Upper lobe of left lung (tissue), 6 donors: ENCODE measurements at regions not wholly inside any gene's neighbourhood (a gene's known extent, or its start where the extent isn't known, plus 50 kb on each side); places are given as distances from the start of the nearest gene placed in this dataset.

ENCODE experiments used
- ATAC-seq, 2 donors: fragments of 200-7000 bp; cut with Tn5 transposase; one replicate each; pipeline ENCODE4 v1.9.1; 2022; ENCODE audit warnings: mild to moderate bottlenecking in 2 of 2, moderate library complexity in 2 of 2; ENCODE audit not compliant: low FRiP score in 2 of 2
- DNase-seq, 2 donors: peaks; one replicate each; pipeline ENCODE4 v3.0.0-alpha.2; 2019 to 2020
- H3K27ac ChIP-seq, 4 donors: fragments of 200-600 bp; sonication (generic); one replicate each; pipeline ENCODE4 v1.5.1; 2016 to 2019
- H3K27me3 ChIP-seq, 4 donors: fragments of 200-600 bp; sonication (generic); one replicate each; pipeline ENCODE4 v1.5.1; 2017 to 2019
- H3K36me3 ChIP-seq, 4 donors: fragments of 200-600 bp; sonication (generic); one replicate each; pipeline ENCODE4 v1.5.1; 2016 to 2019
- H3K4me1 ChIP-seq, 4 donors: fragments of 200-600 bp; sonication (generic); one replicate each; pipeline ENCODE4 v1.5.1; 2018 to 2019
- H3K4me3 ChIP-seq, 4 donors: fragments of 200-600 bp; sonication (generic); one replicate each; pipeline ENCODE4 v1.5.1; 2017 to 2019; ENCODE audit warnings: mild to moderate bottlenecking in 2 of 4, moderate library complexity in 1 of 4
- H3K9me3 ChIP-seq, 4 donors: fragments of 200-600 bp; sonication (generic); one replicate each; pipeline ENCODE4 v1.5.1; 2018 to 2019
- EP300 ChIP-seq, 4 donors: sonication (generic); formaldehyde crosslinking; IDR thresholded peaks; one replicate each; pipeline ENCODE4 v1.5.1; 2017; ENCODE audit warnings: antibody characterized with exemption in 4 of 4, control low read depth in 2 of 4
- POLR2A ChIP-seq, 4 donors: fragments of 450-650 bp; IDR thresholded peaks; one replicate each; pipeline ENCODE4 v1.5.1; 2016 to 2017; ENCODE audit warnings: antibody characterized with exemption in 4 of 4, mild to moderate bottlenecking in 2 of 4
- POLR2AphosphoS5 ChIP-seq, 2 donors: sonication (generic); formaldehyde crosslinking; IDR thresholded peaks; one replicate each; pipeline ENCODE4 v1.5.1; 2017; ENCODE audit warnings: antibody characterized with exemption in 2 of 2
- WGBS, 2 donors: methylation state at CpG; one replicate each; pipeline ENCODE4 v1.1.5; 2017 to 2018; 5-methylcytosine and 5-hydroxymethylcytosine counted together
- TF ChIP-seq, protein P1 (sequence below), 6 experiments: fragments of 450-650 bp in 4 of 6; fragments of 200-600 bp in 2 of 6; sonication (generic) in 2 of 6; IDR thresholded peaks; one replicate each; pipeline ENCODE4 v1.5.1; 2016 to 2019; ENCODE audit warnings: antibody characterized with exemption in 6 of 6
- donor health status: DM: no; HTN: no; CAD: no; lungs with moderate emphysema.
- donor health status: DM: no; HTN: yes; CAD: no; lungs with severe emphysema.

DNA sequence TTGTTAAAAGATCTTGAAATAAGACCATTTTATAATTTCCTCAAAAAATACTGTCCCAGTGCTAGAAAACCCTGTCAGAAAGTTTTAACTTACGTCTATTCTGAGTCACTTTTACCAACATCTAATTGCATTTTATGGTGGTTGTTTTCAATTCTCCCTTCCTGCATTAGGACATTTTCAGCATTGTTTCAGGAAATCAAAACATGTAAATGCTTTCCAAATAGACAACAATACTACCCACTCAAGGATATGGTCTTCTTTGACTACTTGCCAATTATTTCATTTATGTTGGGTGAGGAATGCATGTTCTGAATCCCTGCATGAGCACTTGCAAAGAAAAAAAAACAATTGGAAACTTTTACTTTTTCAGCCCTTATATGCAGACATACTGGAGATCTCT lies 284.6 kb upstream of the PDE4D start:
- Histone ChIP-seq H3K4me3 (no peak overlapping the region), H3K27me3 (no peaks in the 10 kb centered on the region), H3K27ac (no peak overlapping the region), H3K36me3 (no peaks in the 10 kb centered on the region), H3K4me1 (no peaks in the 10 kb centered on the region), H3K9me3 (no peaks in the 10 kb centered on the region)
- 43 to 77% methylated on average over 1 of the region's 1 CpG for WGBS, 2 donors
- DNase-seq (no peak), ATAC-seq (no peak)
- no peak for TF ChIP-seq POLR2A (IDR thresholded peaks at IDR 0.05)
- TF ChIP-seq, protein P1, sequence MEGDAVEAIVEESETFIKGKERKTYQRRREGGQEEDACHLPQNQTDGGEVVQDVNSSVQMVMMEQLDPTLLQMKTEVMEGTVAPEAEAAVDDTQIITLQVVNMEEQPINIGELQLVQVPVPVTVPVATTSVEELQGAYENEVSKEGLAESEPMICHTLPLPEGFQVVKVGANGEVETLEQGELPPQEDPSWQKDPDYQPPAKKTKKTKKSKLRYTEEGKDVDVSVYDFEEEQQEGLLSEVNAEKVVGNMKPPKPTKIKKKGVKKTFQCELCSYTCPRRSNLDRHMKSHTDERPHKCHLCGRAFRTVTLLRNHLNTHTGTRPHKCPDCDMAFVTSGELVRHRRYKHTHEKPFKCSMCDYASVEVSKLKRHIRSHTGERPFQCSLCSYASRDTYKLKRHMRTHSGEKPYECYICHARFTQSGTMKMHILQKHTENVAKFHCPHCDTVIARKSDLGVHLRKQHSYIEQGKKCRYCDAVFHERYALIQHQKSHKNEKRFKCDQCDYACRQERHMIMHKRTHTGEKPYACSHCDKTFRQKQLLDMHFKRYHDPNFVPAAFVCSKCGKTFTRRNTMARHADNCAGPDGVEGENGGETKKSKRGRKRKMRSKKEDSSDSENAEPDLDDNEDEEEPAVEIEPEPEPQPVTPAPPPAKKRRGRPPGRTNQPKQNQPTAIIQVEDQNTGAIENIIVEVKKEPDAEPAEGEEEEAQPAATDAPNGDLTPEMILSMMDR (IDR thresholded peaks at IDR 0.05) = no peak
- TF ChIP-seq EP300 (IDR thresholded peaks at IDR 0.05) = no peak
- TF ChIP-seq POLR2AphosphoS5 (IDR thresholded peaks at IDR 0.05) = no peak

GRCh38 chr5:60177596-60177995 lies 284.1 kb upstream of the PDE4D start:
- DNase-seq (no peak), ATAC-seq (no peak)
- H3K9me3 ChIP-seq = no peaks in the 10 kb centered on the region
- H3K36me3 ChIP-seq = no peaks in the 10 kb centered on the region
- no peak overlapping the region for H3K27ac ChIP-seq
- no peak overlapping the region for H3K4me3 ChIP-seq
- no peaks in the 10 kb centered on the region for H3K27me3 ChIP-seq
- WGBS, 2 donors = 45 to 66% methylated on average over 4 of the region's 4 CpGs
- no peaks in the 10 kb centered on the region for H3K4me1 ChIP-seq
- TF ChIP-seq POLR2A (IDR thresholded peaks at IDR 0.05) = no peak
- TF ChIP-seq EP300 (IDR thresholded peaks at IDR 0.05) = no peak
- no peak for TF ChIP-seq POLR2AphosphoS5 (IDR thresholded peaks at IDR 0.05)
- TF ChIP-seq, protein P1 (IDR thresholded peaks at IDR 0.05) = no peak

- no peak for ATAC-seq
- TF ChIP-seq POLR2AphosphoS5 (IDR thresholded peaks at IDR 0.05) (no peak), EP300 (IDR thresholded peaks at IDR 0.05) (no peak), POLR2A (IDR thresholded peaks at IDR 0.05) (no peak)
- TF ChIP-seq, protein P1 (IDR thresholded peaks at IDR 0.05) = no peak
- DNase-seq = no peak
- Histone ChIP-seq H3K4me3 (no peak overlapping the region), H3K27me3 (no peaks in the 10 kb centered on the region), H3K27ac (no peak overlapping the region), H3K9me3 (no peaks in the 10 kb centered on the region), H3K4me1 (no peaks in the 10 kb centered on the region), H3K36me3 (no peaks in the 10 kb centered on the region)
Measured at GRCh38 chr5:60173667-60174066, 280.1 kb upstream of the PDE4D start.

DNA sequence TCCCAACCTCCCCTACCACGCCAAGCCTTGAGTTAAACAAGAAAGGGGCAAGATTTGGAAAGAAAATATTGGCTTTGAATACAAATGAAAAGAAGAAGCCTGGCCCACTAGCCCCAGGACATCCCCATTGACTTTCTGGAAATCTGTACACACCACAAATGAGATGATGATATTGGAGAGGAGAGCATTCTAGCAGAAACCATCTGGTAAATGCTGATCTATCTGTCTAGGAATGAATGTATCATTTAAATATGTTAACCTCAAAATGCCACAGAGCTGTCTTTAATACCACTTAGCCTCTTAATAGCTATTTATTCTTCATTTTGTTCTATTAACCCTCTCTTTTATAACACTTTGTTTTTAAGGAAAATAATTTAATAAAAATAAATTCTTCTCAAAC lies 270.2 kb upstream of the PDE4D start:
- H3K36me3 ChIP-seq = no peaks in the 10 kb centered on the region
- TF ChIP-seq, protein P1 (IDR thresholded peaks at IDR 0.05) = no peak
- TF ChIP-seq POLR2AphosphoS5 (IDR thresholded peaks at IDR 0.05) = no peak
- TF ChIP-seq POLR2A (IDR thresholded peaks at IDR 0.05) = no peak
- no peak overlapping the region for H3K27ac ChIP-seq
- no peak overlapping the region for H3K4me3 ChIP-seq
- DNase-seq (no peak), ATAC-seq (no peak)
- H3K9me3 ChIP-seq = no peaks in the 10 kb centered on the region
- H3K4me1 ChIP-seq = no peaks in the 10 kb centered on the region
- H3K27me3 ChIP-seq = no peaks in the 10 kb centered on the region
- 96% methylated on average over 1 of the region's 1 CpG for WGBS, 2 donors

GRCh38 chr5:60162441-60162840 lies 268.9 kb upstream of the PDE4D start:
- WGBS, 2 donors = 71 to 76% methylated on average over 1 of the region's 1 CpG
- ATAC-seq = no peak
- H3K9me3 ChIP-seq = no peaks in the 10 kb centered on the region
- no peak overlapping the region for H3K4me3 ChIP-seq
- TF ChIP-seq POLR2A (IDR thresholded peaks at IDR 0.05) (no peak), POLR2AphosphoS5 (IDR thresholded peaks at IDR 0.05) (no peak), EP300 (IDR thresholded peaks at IDR 0.05) (no peak)
- TF ChIP-seq, protein P1 (IDR thresholded peaks at IDR 0.05) = no peak
- DNase-seq = no peak
- no peak overlapping the region for H3K27ac ChIP-seq
- no peaks in the 10 kb centered on the region for H3K36me3 ChIP-seq
- H3K4me1 ChIP-seq = no peaks in the 10 kb centered on the region
- H3K27me3 ChIP-seq = no peaks in the 10 kb centered on the region
